ENCODE measurements at regions not wholly inside any gene's neighbourhood (a gene's known extent, or its start where the extent isn't known, plus 50 kb on each side); places are given as distances from the start of the nearest gene placed in this dataset.

DNA sequence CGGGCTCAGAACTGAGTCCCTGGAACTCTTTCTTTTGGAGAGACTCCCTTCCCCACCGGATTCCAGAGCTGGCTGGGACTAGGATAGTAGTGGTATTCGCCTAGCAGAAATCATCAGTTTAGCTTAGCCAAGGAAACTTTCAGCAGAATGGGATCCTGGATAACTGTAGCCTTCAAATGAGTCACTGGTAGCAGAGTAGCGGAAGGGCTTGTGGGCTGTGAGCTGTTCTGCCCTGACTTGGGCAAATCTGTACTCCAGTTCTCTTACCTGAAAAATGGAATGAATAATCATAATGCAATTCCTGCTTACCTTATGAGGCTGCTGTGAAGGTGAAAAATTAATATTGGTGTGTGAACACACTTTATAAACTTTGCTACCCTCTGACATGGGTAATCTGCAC, 244.3 kb upstream of the CHD6 start:
- Histone ChIP-seq H3K27ac (ENCODE audit: low read length) (no peak overlapping the region), H3K4me3 (ENCODE audit: low read length) (no peak overlapping the region), H3K36me3 (ENCODE audit: control insufficient read depth, insufficient read depth, low read length) (no peaks in the 10 kb centered on the region), H3K27me3 (ENCODE audit: control insufficient read depth, insufficient read depth, low read length) (no peaks in the 10 kb centered on the region), H3K4me1 (ENCODE audit: control insufficient read depth, insufficient read depth, low read length) (no peaks in the 10 kb centered on the region), H3K9me3 (ENCODE audit: control insufficient read depth, insufficient read depth, low read length) (no peaks in the 10 kb centered on the region)
- Mint-ChIP-seq H3K27ac (no peak overlapping the region), H3K36me3 (no peaks in the 10 kb centered on the region), H3K27me3 (ENCODE audit: low read depth in 2 of 2) (no peaks in the 10 kb centered on the region), H3K4me3 (no peak overlapping the region), H3K4me1 (no peaks in the 10 kb centered on the region), H3K9me3 (peaks cover 0 to 4% of the 10 kb centered on the region in 2 donors)
- intact Hi-C loops (cut with micrococcal nuclease), result no loop called here
- no peak for ATAC-seq
- no peak for DNase-seq
- 81% methylated on average over 4 of the region's 4 CpGs for WGBS (ENCODE audit: insufficient coverage)
- TF ChIP-seq CTCF (IDR thresholded peaks at IDR 0.05), result no peak

GRCh38 chr20:41861772-41862422, 243.7 kb upstream of the CHD6 start:
- WGBS (ENCODE audit: insufficient coverage), result 48% methylated on average over 6 of the region's 6 CpGs
- no peaks in the 10 kb centered on the region for H3K27me3 ChIP-seq (ENCODE audit: control insufficient read depth, insufficient read depth, low read length)
- Mint-ChIP-seq H3K9me3 (peaks cover 0 to 4% of the 10 kb centered on the region in 2 donors), H3K4me1 (no peaks in the 10 kb centered on the region), H3K27ac (no peak overlapping the region), H3K36me3 (no peaks in the 10 kb centered on the region), H3K27me3 (ENCODE audit: low read depth in 2 of 2) (no peaks in the 10 kb centered on the region), H3K4me3 (no peak overlapping the region)
- H3K27ac ChIP-seq (ENCODE audit: low read length), result no peak overlapping the region
- no peak for TF ChIP-seq CTCF (IDR thresholded peaks at IDR 0.05)
- no peaks in the 10 kb centered on the region for H3K4me1 ChIP-seq (ENCODE audit: control insufficient read depth, insufficient read depth, low read length)
- H3K4me3 ChIP-seq (ENCODE audit: low read length), result no peak overlapping the region
- ATAC-seq, result no peak
- intact Hi-C loops (cut with micrococcal nuclease), result no loop called here
- H3K36me3 ChIP-seq (ENCODE audit: control insufficient read depth, insufficient read depth, low read length), result no peaks in the 10 kb centered on the region
- no peak for DNase-seq
- no peaks in the 10 kb centered on the region for H3K9me3 ChIP-seq (ENCODE audit: control insufficient read depth, insufficient read depth, low read length)

GRCh38 chr20:41854765-41855164, 236.6 kb upstream of the CHD6 start:
- intact Hi-C loops (cut with micrococcal nuclease), result no loop called here
- H3K27ac ChIP-seq (ENCODE audit: low read length), result no peak overlapping the region
- H3K27me3 Mint-ChIP-seq (ENCODE audit: low read depth in 2 of 2), result peaks cover 11 to 16% of the 10 kb centered on the region in 2 donors
- H3K4me1 Mint-ChIP-seq, result no peaks in the 10 kb centered on the region
- no peak overlapping the region for H3K4me3 ChIP-seq (ENCODE audit: low read length)
- no peaks in the 10 kb centered on the region for H3K36me3 ChIP-seq (ENCODE audit: control insufficient read depth, insufficient read depth, low read length)
- no peak overlapping the region for H3K27ac Mint-ChIP-seq
- no peaks in the 10 kb centered on the region for H3K4me1 ChIP-seq (ENCODE audit: control insufficient read depth, insufficient read depth, low read length)
- 80% methylated on average over 3 of the region's 3 CpGs for WGBS (ENCODE audit: insufficient coverage)
- H3K9me3 Mint-ChIP-seq, result peaks cover 0 to 2% of the 10 kb centered on the region in 2 donors
- no peak for ATAC-seq
- no peak for DNase-seq
- no peaks in the 10 kb centered on the region for H3K9me3 ChIP-seq (ENCODE audit: control insufficient read depth, insufficient read depth, low read length)
- TF ChIP-seq CTCF (IDR thresholded peaks at IDR 0.05), result no peak
- no peaks in the 10 kb centered on the region for H3K36me3 Mint-ChIP-seq
- H3K27me3 ChIP-seq (ENCODE audit: control insufficient read depth, insufficient read depth, low read length), result no peaks in the 10 kb centered on the region
- H3K4me3 Mint-ChIP-seq, result no peak overlapping the region

DNA sequence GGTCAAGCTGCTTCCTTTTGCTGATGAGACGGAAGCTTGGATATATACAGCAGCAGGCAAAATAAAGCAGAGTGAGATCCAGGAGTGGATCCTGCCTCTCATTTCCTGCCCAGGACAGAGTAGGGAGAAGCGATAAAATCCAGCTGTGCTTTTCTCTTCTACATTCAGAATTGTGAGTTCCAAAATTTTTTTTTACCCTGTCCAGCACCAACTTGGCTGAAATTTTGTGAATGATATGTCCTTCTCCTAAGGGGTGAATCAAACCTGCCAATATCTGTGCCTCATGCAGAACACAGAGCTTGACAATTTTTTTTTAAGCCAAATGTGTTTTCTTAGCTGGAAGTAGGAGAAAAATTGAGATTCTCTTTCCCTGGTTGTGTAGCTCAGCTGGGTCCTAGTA, 235.6 kb upstream of the CHD6 start:
- H3K4me1 ChIP-seq (ENCODE audit: control insufficient read depth, insufficient read depth, low read length), result no peaks in the 10 kb centered on the region
- no peaks in the 10 kb centered on the region for H3K36me3 ChIP-seq (ENCODE audit: control insufficient read depth, insufficient read depth, low read length)
- Mint-ChIP-seq H3K27me3 (ENCODE audit: low read depth in 2 of 2) (peaks cover 11 to 16% of the 10 kb centered on the region in 2 donors), H3K4me3 (no peak overlapping the region), H3K4me1 (no peaks in the 10 kb centered on the region), H3K36me3 (no peaks in the 10 kb centered on the region), H3K27ac (no peak overlapping the region), H3K9me3 (peaks cover 0 to 2% of the 10 kb centered on the region in 2 donors)
- no peak overlapping the region for H3K27ac ChIP-seq (ENCODE audit: low read length)
- WGBS (ENCODE audit: insufficient coverage), result 85% methylated on average over 2 of the region's 2 CpGs
- no peak overlapping the region for H3K4me3 ChIP-seq (ENCODE audit: low read length)
- H3K27me3 ChIP-seq (ENCODE audit: control insufficient read depth, insufficient read depth, low read length), result no peaks in the 10 kb centered on the region
- intact Hi-C loops (cut with micrococcal nuclease), result no loop called here
- DNase-seq, result no peak
- TF ChIP-seq CTCF (IDR thresholded peaks at IDR 0.05), result no peak
- ATAC-seq, result no peak
- H3K9me3 ChIP-seq (ENCODE audit: control insufficient read depth, insufficient read depth, low read length), result no peaks in the 10 kb centered on the region

Measured in natural killer cell (primary cell).